HEK293 (cell line): ENCODE measurements at regions not wholly inside any gene's neighbourhood (a gene's known extent, or its start where the extent isn't known, plus 50 kb on each side); places are given as distances from the start of the nearest gene placed in this dataset.

Experiments used
- CTCF ChIA-PET: fragments of 350-600 bp; formaldehyde crosslinking; extraction: SDS; loops from one replicate; lab custom pipeline; 2021; ENCODE audit warnings: antibody characterized with exemption; lab: Yijun Ruan, JAX
- POLR2A ChIA-PET: fragments of 300-600 bp; formaldehyde crosslinking; extraction: SDS; loops from one replicate; lab custom pipeline; 2020; ENCODE audit warnings: antibody characterized with exemption, inconsistent platforms; lab: Yijun Ruan, JAX
- H3K27ac ChIP-seq: fragments of 200-500 bp; sonication (Bioruptor generic); 2 replicates; pipeline ENCODE4 v1.5.1; 2014; ENCODE audit warnings: low read depth, low read length, control low read depth, inconsistent platforms; ENCODE audit errors: extremely low read depth
- H3K36me3 ChIP-seq, 2 experiments: fragments of 200-500 bp in 1 of 2; sonication (Bioruptor generic) in 1 of 2; 1 replicate in 1 of 2; 2 replicates in 1 of 2; pipeline ENCODE4 v1.5.1; 2014 to 2017; ENCODE audit warnings: inconsistent platforms in 2 of 2, low read length in 2 of 2; ENCODE audit not compliant: control insufficient read depth in 2 of 2, insufficient read depth in 1 of 2
- H3K4me1 ChIP-seq: fragments of 200-500 bp; sonication (Bioruptor generic); 2 replicates; pipeline ENCODE4 v1.5.1; 2014; ENCODE audit warnings: mild to moderate bottlenecking, low read length, inconsistent platforms; ENCODE audit not compliant: control insufficient read depth, insufficient read depth
- H3K4me3 ChIP-seq: 2 replicates; pipeline ENCODE4 v1.5.1; 2011; ENCODE audit warnings: low read depth, mild to moderate bottlenecking, control low read depth, low read length, moderate library complexity
- H3K9me3 ChIP-seq: fragments of 200-500 bp; sonication (Bioruptor generic); 2 replicates; pipeline ENCODE4 v1.5.1; 2014; ENCODE audit warnings: low read depth, low read length, inconsistent platforms; ENCODE audit not compliant: control insufficient read depth, insufficient read depth
- INSM2 ChIP-seq: fragments of 450-650 bp; formaldehyde crosslinking; IDR thresholded peaks from 2 replicates; pipeline ENCODE4 v1.5.1; 2016; ENCODE audit warnings: missing biosample characterization, missing genetic modification characterization
- SETDB1 ChIP-seq: IDR thresholded peaks from one replicate; pipeline ENCODE4 v1.6.1; 2017; ENCODE audit warnings: mild to moderate bottlenecking, low read length, moderate library complexity, mixed read lengths; ENCODE audit not compliant: insufficient read length
- ZBTB49 ChIP-seq: fragments of 450-650 bp; formaldehyde crosslinking; IDR thresholded peaks from 2 replicates; pipeline ENCODE4 v1.5.1; 2016; ENCODE audit warnings: missing biosample characterization, missing genetic modification characterization, low read depth
- ZFHX2 ChIP-seq: fragments of 450-650 bp; formaldehyde crosslinking; conservative IDR thresholded peaks from 2 replicates; pipeline ENCODE4 v1.5.1; 2016; ENCODE audit warnings: missing biosample characterization, missing genetic modification characterization
- ZNF121 ChIP-seq: fragments of 450-650 bp; formaldehyde crosslinking; IDR thresholded peaks from 2 replicates; pipeline ENCODE4 v1.5.1; 2016; ENCODE audit warnings: missing biosample characterization, missing genetic modification characterization
- ZNF138 ChIP-seq: fragments of 450-650 bp; formaldehyde crosslinking; IDR thresholded peaks from 2 replicates; pipeline ENCODE4 v1.5.1; 2016; ENCODE audit warnings: missing biosample characterization, missing genetic modification characterization, borderline replicate concordance
- ZNF169 ChIP-seq: fragments of 450-650 bp; formaldehyde crosslinking; IDR thresholded peaks from 2 replicates; pipeline ENCODE4 v1.5.1; 2016; ENCODE audit warnings: missing biosample characterization, missing genetic modification characterization
- ZNF214 ChIP-seq: fragments of 450-650 bp; formaldehyde crosslinking; IDR thresholded peaks from 2 replicates; pipeline ENCODE4 v1.5.1; 2017; ENCODE audit warnings: missing biosample characterization, mild to moderate bottlenecking, missing genetic modification characterization, borderline replicate concordance
- ZNF26 ChIP-seq: fragments of 450-650 bp; formaldehyde crosslinking; IDR thresholded peaks from 2 replicates; pipeline ENCODE4 v1.5.1; 2016; ENCODE audit warnings: missing biosample characterization, missing genetic modification characterization
- ZNF311 ChIP-seq: fragments of 450-650 bp; formaldehyde crosslinking; IDR thresholded peaks from 2 replicates; pipeline ENCODE4 v1.5.1; 2017; ENCODE audit warnings: missing biosample characterization, missing genetic modification characterization, borderline replicate concordance
- ZNF48 ChIP-seq: fragments of 450-650 bp; formaldehyde crosslinking; IDR thresholded peaks from 2 replicates; pipeline ENCODE4 v1.5.1; 2016; ENCODE audit warnings: missing biosample characterization, missing genetic modification characterization
- ZNF521 ChIP-seq: fragments of 450-650 bp; formaldehyde crosslinking; IDR thresholded peaks from 2 replicates; pipeline ENCODE4 v1.5.1; 2017; ENCODE audit warnings: missing biosample characterization, mild to moderate bottlenecking, missing genetic modification characterization
- ZNF571 ChIP-seq: fragments of 450-650 bp; formaldehyde crosslinking; IDR thresholded peaks from 2 replicates; pipeline ENCODE4 v1.5.0; 2017; ENCODE audit warnings: missing biosample characterization, missing genetic modification characterization
- ZNF837 ChIP-seq: fragments of 450-650 bp; formaldehyde crosslinking; IDR thresholded peaks from 2 replicates; pipeline ENCODE4 v1.5.1; 2016; ENCODE audit warnings: missing biosample characterization, missing genetic modification characterization
- TF ChIP-seq, protein P1 (sequence below): fragments of 450-650 bp; formaldehyde crosslinking; IDR thresholded peaks from 2 replicates; pipeline ENCODE4 v1.5.1; 2016; ENCODE audit warnings: missing biosample characterization, missing genetic modification characterization
- TF ChIP-seq, protein P2 (sequence below): fragments of 450-650 bp; formaldehyde crosslinking; IDR thresholded peaks from 2 replicates; pipeline ENCODE4 v1.5.1; 2017; ENCODE audit warnings: missing biosample characterization, mild to moderate bottlenecking, missing genetic modification characterization, moderate library complexity
- TF ChIP-seq, protein P3 (sequence below): fragments of 450-650 bp; formaldehyde crosslinking; IDR thresholded peaks from 2 replicates; pipeline ENCODE4 v1.5.1; 2016; ENCODE audit warnings: missing biosample characterization, missing genetic modification characterization

DNA sequence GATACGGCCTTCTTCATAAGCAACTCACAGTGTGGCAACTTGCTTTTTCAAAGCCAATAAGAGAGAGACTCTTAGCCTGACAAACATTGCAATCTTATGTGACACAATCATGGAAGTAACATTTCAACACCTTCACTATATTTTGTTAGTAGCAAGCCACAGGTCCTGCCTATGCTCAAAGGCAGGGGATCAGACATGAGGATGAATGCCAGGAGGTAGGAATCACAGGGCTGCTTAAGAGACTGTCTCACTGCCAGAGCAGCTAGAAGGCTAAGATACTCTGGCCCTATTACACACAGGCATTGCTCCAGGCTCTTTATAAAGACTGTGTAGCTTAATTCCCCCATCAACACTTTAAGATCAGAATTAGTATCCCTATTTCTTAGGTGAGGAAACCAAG lies 236.2 kb upstream of the KAZN start:
- Histone ChIP-seq H3K9me3 (no peaks in the 10 kb centered on the region), H3K27ac (no peak overlapping the region), H3K36me3 (no peaks in the 10 kb centered on the region), H3K4me1 (no peaks in the 10 kb centered on the region), H3K4me3 (no peak overlapping the region)
- POLR2A ChIA-PET, result no interaction called here
- CTCF ChIA-PET, result interaction anchor here (0.6 kb wide), 1 partner anchor 1700 kb away, joined by 3 read pairs; no protein-coding TSS in a partner anchor
- TF ChIP-seq SETDB1 (no peak), INSM2 (tag by site-specific recombination) (no peak), ZNF138 (tag by site-specific recombination) (no peak), ZNF121 (tag by site-specific recombination) (no peak)
- TF ChIP-seq, protein P1, sequence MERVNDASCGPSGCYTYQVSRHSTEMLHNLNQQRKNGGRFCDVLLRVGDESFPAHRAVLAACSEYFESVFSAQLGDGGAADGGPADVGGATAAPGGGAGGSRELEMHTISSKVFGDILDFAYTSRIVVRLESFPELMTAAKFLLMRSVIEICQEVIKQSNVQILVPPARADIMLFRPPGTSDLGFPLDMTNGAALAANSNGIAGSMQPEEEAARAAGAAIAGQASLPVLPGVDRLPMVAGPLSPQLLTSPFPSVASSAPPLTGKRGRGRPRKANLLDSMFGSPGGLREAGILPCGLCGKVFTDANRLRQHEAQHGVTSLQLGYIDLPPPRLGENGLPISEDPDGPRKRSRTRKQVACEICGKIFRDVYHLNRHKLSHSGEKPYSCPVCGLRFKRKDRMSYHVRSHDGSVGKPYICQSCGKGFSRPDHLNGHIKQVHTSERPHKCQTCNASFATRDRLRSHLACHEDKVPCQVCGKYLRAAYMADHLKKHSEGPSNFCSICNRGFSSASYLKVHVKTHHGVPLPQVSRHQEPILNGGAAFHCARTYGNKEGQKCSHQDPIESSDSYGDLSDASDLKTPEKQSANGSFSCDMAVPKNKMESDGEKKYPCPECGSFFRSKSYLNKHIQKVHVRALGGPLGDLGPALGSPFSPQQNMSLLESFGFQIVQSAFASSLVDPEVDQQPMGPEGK, result no peak
- TF ChIP-seq, protein P2, sequence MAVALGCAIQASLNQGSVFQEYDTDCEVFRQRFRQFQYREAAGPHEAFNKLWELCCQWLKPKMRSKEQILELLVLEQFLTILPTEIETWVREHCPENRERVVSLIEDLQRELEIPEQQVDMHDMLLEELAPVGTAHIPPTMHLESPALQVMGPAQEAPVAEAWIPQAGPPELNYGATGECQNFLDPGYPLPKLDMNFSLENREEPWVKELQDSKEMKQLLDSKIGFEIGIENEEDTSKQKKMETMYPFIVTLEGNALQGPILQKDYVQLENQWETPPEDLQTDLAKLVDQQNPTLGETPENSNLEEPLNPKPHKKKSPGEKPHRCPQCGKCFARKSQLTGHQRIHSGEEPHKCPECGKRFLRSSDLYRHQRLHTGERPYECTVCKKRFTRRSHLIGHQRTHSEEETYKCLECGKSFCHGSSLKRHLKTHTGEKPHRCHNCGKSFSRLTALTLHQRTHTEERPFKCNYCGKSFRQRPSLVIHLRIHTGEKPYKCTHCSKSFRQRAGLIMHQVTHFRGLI (tag by site-specific recombination), result no peak

DNA sequence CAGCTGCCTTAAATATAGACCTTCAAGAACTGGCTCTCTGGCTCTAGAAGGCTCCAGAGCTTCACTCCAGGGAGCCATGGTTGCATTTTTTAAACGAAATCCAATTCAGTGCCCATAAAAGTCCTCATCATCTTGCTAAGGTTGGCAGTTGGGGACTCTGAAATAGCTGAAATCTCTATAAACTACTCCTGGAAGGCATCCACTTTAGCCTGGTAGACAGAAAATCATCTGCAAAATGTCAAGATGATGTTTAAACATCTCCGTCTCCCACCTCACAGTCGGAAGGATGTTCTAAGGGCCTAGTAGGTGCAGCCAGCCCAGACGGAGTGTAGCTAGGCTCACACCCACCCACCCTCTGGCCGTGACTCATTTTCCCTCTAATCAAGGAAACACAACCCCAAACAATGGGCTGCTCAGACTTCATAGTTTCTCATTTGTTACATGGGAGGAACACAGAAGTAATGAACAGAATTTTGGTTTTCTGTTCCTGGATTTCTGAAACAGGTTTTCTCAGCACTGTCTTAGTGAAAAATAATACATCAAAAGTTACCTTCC lies 235.4 kb upstream of the KAZN start:
- H3K4me1 ChIP-seq, result no peaks in the 10 kb centered on the region
- no peak overlapping the region for H3K27ac ChIP-seq
- ChIA-PET CTCF (interaction anchor here (0.6 to 1.0 kb wide), 4 partner anchors 47 to 1699 kb away, joined by 3 to 4 read pairs (median 3); no protein-coding TSS in a partner anchor), POLR2A (no interaction called here)
- no peaks in the 10 kb centered on the region for H3K9me3 ChIP-seq
- no peaks in the 10 kb centered on the region for H3K36me3 ChIP-seq
- H3K4me3 ChIP-seq, result no peak overlapping the region
- no peak for TF ChIP-seq ZNF48 (tag by site-specific recombination)
- no peak for TF ChIP-seq ZNF214 (tag by site-specific recombination)
- no peak for TF ChIP-seq ZNF311 (tag by site-specific recombination)
- TF ChIP-seq, protein P2 (tag by site-specific recombination), result no peak
- TF ChIP-seq ZNF26 (tag by site-specific recombination), result no peak
- no peak for TF ChIP-seq ZNF121 (tag by site-specific recombination)
- TF ChIP-seq ZNF571 (tag by site-specific recombination), result no peak
- TF ChIP-seq ZBTB49 (tag by site-specific recombination), result no peak
- no peak for TF ChIP-seq ZNF169 (tag by site-specific recombination)
- no peak for TF ChIP-seq ZFHX2
- no peak for TF ChIP-seq ZNF521 (tag by site-specific recombination)
- no peak for TF ChIP-seq ZNF837 (tag by site-specific recombination)
- TF ChIP-seq, protein P3, sequence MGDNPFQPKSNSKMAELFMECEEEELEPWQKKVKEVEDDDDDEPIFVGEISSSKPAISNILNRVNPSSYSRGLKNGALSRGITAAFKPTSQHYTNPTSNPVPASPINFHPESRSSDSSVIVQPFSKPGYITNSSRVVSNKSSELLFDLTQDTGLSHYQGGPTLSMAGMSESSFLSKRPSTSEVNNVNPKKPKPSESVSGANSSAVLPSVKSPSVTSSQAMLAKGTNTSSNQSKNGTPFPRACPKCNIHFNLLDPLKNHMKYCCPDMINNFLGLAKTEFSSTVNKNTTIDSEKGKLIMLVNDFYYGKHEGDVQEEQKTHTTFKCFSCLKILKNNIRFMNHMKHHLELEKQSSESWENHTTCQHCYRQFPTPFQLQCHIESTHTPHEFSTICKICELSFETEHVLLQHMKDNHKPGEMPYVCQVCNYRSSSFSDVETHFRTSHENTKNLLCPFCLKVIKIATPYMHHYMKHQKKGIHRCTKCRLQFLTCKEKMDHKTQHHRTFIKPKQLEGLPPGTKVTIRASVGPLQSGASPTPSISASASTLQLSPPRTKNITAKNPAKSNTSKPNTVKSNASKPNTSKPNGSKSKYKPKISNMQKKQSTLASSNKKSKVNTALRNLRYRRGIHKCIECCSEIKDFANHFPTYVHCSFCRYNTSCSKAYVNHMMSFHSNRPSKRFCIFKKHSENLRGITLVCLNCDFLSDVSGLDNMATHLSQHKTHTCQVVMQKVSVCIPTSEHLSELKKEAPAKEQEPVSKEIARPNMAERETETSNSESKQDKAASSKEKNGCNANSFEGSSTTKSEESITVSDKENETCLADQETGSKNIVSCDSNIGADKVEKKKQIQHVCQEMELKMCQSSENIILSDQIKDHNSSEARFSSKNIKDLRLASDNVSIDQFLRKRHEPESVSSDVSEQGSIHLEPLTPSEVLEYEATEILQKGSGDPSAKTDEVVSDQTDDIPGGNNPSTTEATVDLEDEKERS (tag by site-specific recombination), result no peak
